Mesenchymal stem cell (in vitro differentiated cells and primary cell): ENCODE measurements at regions not wholly inside any gene's neighbourhood (a gene's known extent, or its start where the extent isn't known, plus 50 kb on each side); places are given as distances from the start of the nearest gene placed in this dataset.
A peak's percentile ranks its signal among the peaks of the same experiment; 100 is the strongest.

ENCODE experiments used
- DNase-seq: peaks from one replicate; pipeline ENCODE4 v3.0.0-alpha.2; 2013
- H2AFZ ChIP-seq: one replicate; pipeline ENCODE4 v1.6.1; 2013; ENCODE audit warnings: low read depth, mild to moderate bottlenecking, control low read depth, inconsistent platforms, low read length, moderate library complexity
- H2AK5ac ChIP-seq: 2 replicates; pipeline ENCODE4 v1.6.1; 2013; ENCODE audit warnings: low read length, moderate library complexity, mild to moderate bottlenecking, inconsistent platforms; ENCODE audit not compliant: severe bottlenecking
- H2BK120ac ChIP-seq: one replicate; pipeline ENCODE4 v1.6.1; 2013; ENCODE audit warnings: low read depth, mild to moderate bottlenecking, inconsistent platforms, low read length, moderate library complexity
- H2BK12ac ChIP-seq, 2 experiments: one replicate each; pipeline ENCODE4 v1.6.1; 2013; ENCODE audit warnings: inconsistent platforms in 2 of 2, low read length in 2 of 2, mild to moderate bottlenecking in 2 of 2, moderate library complexity in 2 of 2, control low read depth in 1 of 2
- H2BK15ac ChIP-seq: one replicate; pipeline ENCODE4 v1.6.1; 2013; ENCODE audit warnings: mild to moderate bottlenecking, low read depth, inconsistent platforms; ENCODE audit not compliant: poor library complexity, severe bottlenecking
- H2BK5ac ChIP-seq: 2 replicates; pipeline ENCODE4 v1.6.1; 2013; ENCODE audit warnings: low read depth, mild to moderate bottlenecking, low read length, control low read depth, inconsistent platforms; ENCODE audit not compliant: poor library complexity, severe bottlenecking
- H3K14ac ChIP-seq, 2 experiments: one replicate each; pipeline ENCODE4 v1.6.1; 2013; ENCODE audit warnings: inconsistent platforms in 2 of 2, low read length in 2 of 2, control low read depth in 1 of 2, mild to moderate bottlenecking in 1 of 2, moderate library complexity in 1 of 2
- H3K18ac ChIP-seq, 2 experiments: one replicate each; pipeline ENCODE4 v1.6.1; 2013; ENCODE audit warnings: inconsistent platforms in 2 of 2, low read length in 2 of 2, control low read depth in 1 of 2, low read depth in 1 of 2, mild to moderate bottlenecking in 1 of 2
- H3K23ac ChIP-seq, 2 experiments: one replicate each; pipeline ENCODE4 v1.6.1; 2013; ENCODE audit warnings: inconsistent platforms in 2 of 2, low read length in 2 of 2, mild to moderate bottlenecking in 2 of 2, moderate library complexity in 2 of 2, control low read depth in 1 of 2
- H3K27ac ChIP-seq: 2 replicates; pipeline ENCODE4 v1.5.1; 2013; ENCODE audit warnings: mild to moderate bottlenecking, moderate library complexity, low read length, control low read depth, inconsistent platforms; ENCODE audit not compliant: poor library complexity, severe bottlenecking
- H3K27me3 ChIP-seq, 2 experiments: 2 replicates each; pipeline versions ENCODE4 v1.6.1 to v1.7.0; 2013; ENCODE audit warnings: low read length in 2 of 2, mild to moderate bottlenecking in 2 of 2, moderate library complexity in 2 of 2, control low read depth in 1 of 2, inconsistent platforms in 1 of 2; ENCODE audit not compliant: control insufficient read depth in 1 of 2, insufficient read depth in 1 of 2
- H3K36me3 ChIP-seq, 2 experiments: 2 replicates each; pipeline versions ENCODE4 v1.6.1 to v1.7.0; 2013; ENCODE audit warnings: low read length in 2 of 2, control low read depth in 1 of 2, inconsistent platforms in 1 of 2, low read depth in 1 of 2, mild to moderate bottlenecking in 1 of 2; ENCODE audit not compliant: insufficient read depth in 2 of 2, control insufficient read depth in 1 of 2
- H3K4ac ChIP-seq, 2 experiments: one replicate each; pipeline ENCODE4 v1.6.1; 2013; ENCODE audit warnings: inconsistent platforms in 2 of 2, low read length in 2 of 2, mild to moderate bottlenecking in 2 of 2, moderate library complexity in 2 of 2, control low read depth in 1 of 2, low read depth in 1 of 2
- H3K4me1 ChIP-seq: 2 replicates; pipeline ENCODE4 v1.6.1; 2013; ENCODE audit warnings: low read depth, low read length, control low read depth; ENCODE audit not compliant: control insufficient read depth, insufficient read depth
- H3K4me2 ChIP-seq: 2 replicates; pipeline ENCODE4 v1.6.1; 2013; ENCODE audit warnings: low read length, mild to moderate bottlenecking, inconsistent platforms; ENCODE audit not compliant: poor library complexity, severe bottlenecking
- H3K4me3 ChIP-seq, 2 experiments: 2 replicates each; pipeline versions ENCODE4 v1.5.1 to v1.7.0; 2013; ENCODE audit warnings: low read length in 2 of 2, mild to moderate bottlenecking in 2 of 2, control low read depth in 1 of 2, low read depth in 1 of 2; ENCODE audit not compliant: insufficient read depth in 1 of 2
- H3K79me1 ChIP-seq: replicated peaks from 2 replicates; pipeline ENCODE4 v1.6.1; 2013; ENCODE audit warnings: mild to moderate bottlenecking, control low read depth, low read length, inconsistent platforms; ENCODE audit not compliant: poor library complexity, severe bottlenecking
- H3K9ac ChIP-seq: 2 replicates; pipeline ENCODE4 v1.7.0; 2013; ENCODE audit warnings: mild to moderate bottlenecking, low read length, moderate library complexity
- H3K9me3 ChIP-seq: 2 replicates; pipeline ENCODE4 v1.7.0; 2013; ENCODE audit warnings: mild to moderate bottlenecking, low read length; ENCODE audit not compliant: control insufficient read depth
- H4K8ac ChIP-seq: one replicate; pipeline ENCODE4 v1.6.1; 2013; ENCODE audit warnings: inconsistent platforms, mild to moderate bottlenecking, low read length, moderate library complexity
- H4K91ac ChIP-seq: one replicate; pipeline ENCODE4 v1.6.1; 2013; ENCODE audit warnings: mild to moderate bottlenecking, low read length, inconsistent platforms
- WGBS: methylation state at CpG from one replicate; pipeline ENCODE4 v1.1.7; 2013; ENCODE audit warnings: mixed read lengths; 5-methylcytosine and 5-hydroxymethylcytosine counted together

- H3K79me1 ChIP-seq: no peaks in the 10 kb centered on the region
- peak; percentile 6 for DNase-seq
- H3K27ac ChIP-seq: no peak overlapping the region
- H3K27me3 ChIP-seq: no peaks in the 10 kb centered on the region
- H2BK120ac ChIP-seq: no peak overlapping the region
- no peak overlapping the region for H3K9ac ChIP-seq
- no peak overlapping the region for H4K91ac ChIP-seq
- H2BK5ac ChIP-seq: no peak overlapping the region
- H3K14ac ChIP-seq: no peak overlapping the region
- H2AFZ ChIP-seq: no peak overlapping the region
- peaks cover 34% of the 10 kb centered on the region for H3K9me3 ChIP-seq
- no peak overlapping the region for H3K4me3 ChIP-seq
- no peak overlapping the region for H3K4ac ChIP-seq
- WGBS: 100% methylated on average over 1 of the region's 2 CpGs
- H3K4me2 ChIP-seq: no peak overlapping the region
- no peak overlapping the region for H2AK5ac ChIP-seq
- H3K18ac ChIP-seq: no peak overlapping the region
- H2BK12ac ChIP-seq: no peak overlapping the region
- no peak overlapping the region for H2BK15ac ChIP-seq
- H3K23ac ChIP-seq: no peak overlapping the region
- no peak overlapping the region for H4K8ac ChIP-seq
- no peaks in the 10 kb centered on the region for H3K36me3 ChIP-seq
- no peaks in the 10 kb centered on the region for H3K4me1 ChIP-seq
Observed at GRCh38 chr15:94951538-94951937, 720.2 kb downstream of the MCTP2 start.

GRCh38 chr15:94963953-94964352 lies 732.6 kb downstream of the MCTP2 start:
- Histone ChIP-seq H2AK5ac (no peak overlapping the region), H2BK5ac (no peak overlapping the region), H3K27ac (no peak overlapping the region), H3K4me2 (no peak overlapping the region), H3K36me3 (no peaks in the 10 kb centered on the region), H3K79me1 (no peaks in the 10 kb centered on the region), H3K4me3 (no peak overlapping the region), H4K8ac (no peak overlapping the region), H3K18ac (no peak overlapping the region), H2BK12ac (no peak overlapping the region), H2BK120ac (no peak overlapping the region), H3K14ac (no peak overlapping the region), H3K23ac (no peak overlapping the region), H2BK15ac (no peak overlapping the region), H3K9ac (no peak overlapping the region), H4K91ac (no peak overlapping the region), H3K9me3 (peaks cover 40% of the 10 kb centered on the region), H3K27me3 (no peaks in the 10 kb centered on the region), H3K4me1 (no peaks in the 10 kb centered on the region), H2AFZ (no peak overlapping the region), H3K4ac (no peak overlapping the region)
- no peak for DNase-seq

- H3K4me3 ChIP-seq: no peak overlapping the region
- WGBS: 0% methylated on average over 1 of the region's 3 CpGs
- DNase-seq: peak; percentile 78
Observed at GRCh38 chr15:94965593-94965992, 734.2 kb downstream of the MCTP2 start.

GRCh38 chr15:94968133-94968532 lies 736.8 kb downstream of the MCTP2 start:
- H4K8ac ChIP-seq: no peak overlapping the region
- peak overlapping the region; percentile 21 to 29 for H3K18ac ChIP-seq
- no peaks in the 10 kb centered on the region for H3K4me1 ChIP-seq
- no peak overlapping the region for H3K14ac ChIP-seq
- H2BK120ac ChIP-seq: no peak overlapping the region
- H2AFZ ChIP-seq: no peak overlapping the region
- no peak overlapping the region for H3K27ac ChIP-seq
- no peak overlapping the region for H2AK5ac ChIP-seq
- no peak overlapping the region for H3K23ac ChIP-seq
- H3K79me1 ChIP-seq: no peaks in the 10 kb centered on the region
- no peak overlapping the region for H2BK15ac ChIP-seq
- no peaks in the 10 kb centered on the region for H3K36me3 ChIP-seq
- H4K91ac ChIP-seq: peak overlapping the region; percentile 65
- no peaks in the 10 kb centered on the region for H3K27me3 ChIP-seq
- 86% methylated on average over 4 of the region's 5 CpGs for WGBS
- H3K9ac ChIP-seq: no peak overlapping the region
- no peak overlapping the region for H2BK5ac ChIP-seq
- H3K4me2 ChIP-seq: no peak overlapping the region
- DNase-seq: no peak
- peaks cover 7% of the 10 kb centered on the region for H3K9me3 ChIP-seq
- peak overlapping the region in 1 of 2 experiments; percentile 91 for H2BK12ac ChIP-seq
- H3K4ac ChIP-seq: no peak overlapping the region
- H3K4me3 ChIP-seq: no peak overlapping the region

More at GRCh38 chr15:94965593-94965992, 734.2 kb downstream of the MCTP2 start:
- no peak overlapping the region for H4K91ac ChIP-seq
- H3K9me3 ChIP-seq: peaks cover 23% of the 10 kb centered on the region
- no peak overlapping the region for H2AK5ac ChIP-seq
- H3K27ac ChIP-seq: no peak overlapping the region
- no peak overlapping the region for H3K9ac ChIP-seq
- no peaks in the 10 kb centered on the region for H3K79me1 ChIP-seq
- no peak overlapping the region for H3K14ac ChIP-seq
- H3K27me3 ChIP-seq: no peaks in the 10 kb centered on the region
- H2BK5ac ChIP-seq: no peak overlapping the region
- no peak overlapping the region for H3K4me2 ChIP-seq
- no peak overlapping the region for H2BK15ac ChIP-seq
- H3K36me3 ChIP-seq: no peaks in the 10 kb centered on the region
- no peak overlapping the region for H2BK120ac ChIP-seq
- no peak overlapping the region for H2AFZ ChIP-seq
- no peak overlapping the region for H2BK12ac ChIP-seq
- no peaks in the 10 kb centered on the region for H3K4me1 ChIP-seq
- H3K4ac ChIP-seq: no peak overlapping the region
- H3K18ac ChIP-seq: no peak overlapping the region
- no peak overlapping the region for H4K8ac ChIP-seq
- H3K23ac ChIP-seq: no peak overlapping the region
